Fibroblast of skin of right quadriceps (primary cell): ENCODE measurements at regions not wholly inside any gene's neighbourhood (a gene's known extent, or its start where the extent isn't known, plus 50 kb on each side); places are given as distances from the start of the nearest gene placed in this dataset.

Experiments used
- DNase-seq: peaks from one replicate; pipeline ENCODE4 v3.0.0-alpha.2; 2013

DNA sequence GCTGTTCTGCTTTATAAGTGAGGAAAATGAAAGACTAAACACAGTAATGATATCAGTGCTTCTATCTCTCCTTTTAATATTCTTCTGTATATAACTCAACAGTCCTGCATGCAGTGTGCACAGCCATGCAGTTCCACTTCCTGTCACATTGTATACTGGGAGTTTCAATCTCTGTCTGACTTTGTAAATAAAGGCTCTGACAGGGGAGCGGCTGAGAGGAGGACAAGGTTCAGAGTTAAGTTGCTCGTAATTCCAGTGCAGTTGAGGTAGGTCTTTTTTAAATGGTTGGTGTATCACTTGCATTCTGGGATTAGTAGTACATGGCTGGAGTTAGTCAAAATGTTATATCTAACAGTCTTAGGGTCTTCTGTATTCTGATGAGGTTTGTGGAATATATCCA, 264.5 kb downstream of the OLFM3 start:
- DNase-seq: no peak

DNA sequence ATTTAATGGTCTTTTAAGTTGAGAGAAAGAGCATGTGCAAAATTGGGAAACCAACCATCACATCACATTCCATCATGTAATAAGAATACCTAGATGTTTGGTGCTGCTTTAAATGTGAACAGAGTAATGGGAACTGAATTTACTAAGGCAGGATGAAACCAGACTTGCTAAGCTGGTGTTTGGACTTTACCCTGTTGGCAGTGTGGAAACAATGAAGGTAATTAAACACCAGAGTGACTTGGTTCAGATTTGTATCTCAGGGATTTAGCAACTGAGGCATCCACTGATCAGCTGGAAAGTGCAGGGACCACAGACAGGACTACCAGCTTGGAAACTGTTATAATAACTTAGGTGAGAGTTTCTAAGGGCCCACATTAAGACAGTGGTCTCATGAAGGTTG, 263.4 kb downstream of the OLFM3 start:
- no peak for DNase-seq

DNA sequence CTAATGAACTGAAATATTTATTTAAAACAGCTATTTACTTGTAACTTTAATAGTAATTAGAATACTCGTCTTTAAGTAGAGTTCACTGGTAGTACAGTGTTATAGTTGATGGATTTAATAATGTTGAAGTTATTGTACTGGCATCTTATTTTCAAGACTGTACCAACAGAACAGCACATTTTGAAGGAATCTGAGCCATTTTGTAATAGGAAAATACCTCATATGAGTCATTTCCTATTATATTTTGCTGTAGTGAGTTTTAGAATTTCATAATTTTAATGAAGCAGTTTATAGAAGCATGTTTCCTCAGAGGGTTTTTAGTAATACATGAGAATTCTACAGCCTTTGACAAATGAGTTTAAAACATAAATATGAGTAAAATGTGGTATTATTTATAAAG, 258.3 kb downstream of the OLFM3 start:
- DNase-seq: peak; percentile 56

DNA sequence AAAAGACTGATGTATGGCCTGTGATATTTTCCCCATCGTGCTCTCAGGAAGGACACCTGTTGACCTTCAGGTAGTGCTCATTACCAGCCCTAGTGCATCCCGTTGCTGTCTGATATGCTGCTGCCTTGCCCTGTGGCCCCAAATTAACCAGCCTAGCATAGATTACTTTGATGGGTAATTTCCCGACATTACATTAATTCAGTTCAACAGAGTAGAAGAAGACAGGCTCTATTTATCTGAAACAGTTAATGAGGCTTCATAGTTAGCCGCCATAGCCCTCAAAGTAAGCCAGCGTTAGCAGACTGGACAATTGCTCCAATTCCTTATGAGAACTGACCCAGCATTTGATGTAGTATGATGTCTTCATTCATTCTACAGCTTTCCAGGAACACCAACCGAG, 257.6 kb downstream of the OLFM3 start:
- DNase-seq: no peak

DNA sequence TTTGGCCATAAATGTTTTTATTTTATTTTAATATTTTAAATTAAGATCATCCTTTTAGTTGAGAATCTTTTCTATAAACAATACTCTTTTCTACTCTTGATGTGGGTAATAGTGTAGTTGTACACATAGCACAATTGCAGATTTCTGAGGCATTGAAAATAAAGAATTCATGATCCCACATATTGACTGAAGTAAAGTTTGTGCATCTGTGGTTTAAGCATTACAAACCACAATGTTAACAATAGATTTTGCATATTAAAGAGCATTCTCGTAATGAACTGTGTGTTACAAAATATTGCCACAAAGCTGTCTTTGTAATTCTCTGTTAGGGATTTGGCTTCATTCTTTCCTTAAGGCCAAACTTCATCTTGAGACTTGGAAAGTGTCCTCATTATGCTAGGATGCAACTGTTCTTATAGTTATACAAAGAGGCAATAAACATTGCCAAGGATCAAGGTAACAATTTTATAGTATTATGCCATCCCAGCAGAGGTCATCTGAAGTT, 256.8 kb downstream of the OLFM3 start:
- DNase-seq: no peak

DNA sequence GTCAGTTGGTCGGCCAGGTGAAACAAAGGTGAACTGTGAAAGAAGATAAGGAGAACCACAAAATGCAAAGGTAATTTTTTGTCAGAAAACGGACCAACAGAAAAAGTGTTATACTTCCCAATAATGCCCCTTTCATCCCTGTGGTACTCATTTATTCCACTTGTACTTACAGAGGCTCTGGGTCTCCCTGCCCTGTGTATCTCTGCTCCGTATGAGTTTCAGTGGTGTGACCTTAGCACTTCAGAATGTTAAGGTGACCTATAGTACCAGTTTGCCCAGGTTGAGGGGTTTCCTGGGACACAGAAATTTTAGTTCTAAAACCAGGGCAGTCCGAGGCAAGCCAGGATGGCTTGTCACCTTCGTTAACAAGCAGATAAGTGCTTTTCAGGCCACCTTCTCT, 254.8 kb downstream of the OLFM3 start:
- DNase-seq: no peak

DNA sequence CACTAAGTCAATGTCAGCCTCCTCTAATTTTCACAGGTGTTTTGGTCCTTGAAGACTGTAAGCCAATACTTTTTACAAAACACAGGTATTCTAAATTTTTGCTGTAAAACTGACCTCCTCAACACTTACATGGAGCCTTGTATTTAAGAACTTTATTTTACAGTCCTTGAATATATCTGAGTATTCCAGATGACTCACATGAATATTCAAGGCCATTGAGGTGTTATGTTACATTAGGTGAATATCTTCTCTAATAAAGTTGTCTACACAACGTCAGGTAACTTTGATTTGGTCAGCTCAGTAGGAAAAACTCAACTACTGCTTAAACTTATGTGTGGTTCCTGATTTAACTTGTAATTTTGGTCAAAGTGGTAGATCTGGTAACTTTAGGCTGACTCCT, 254.2 kb downstream of the OLFM3 start:
- no peak for DNase-seq

DNA sequence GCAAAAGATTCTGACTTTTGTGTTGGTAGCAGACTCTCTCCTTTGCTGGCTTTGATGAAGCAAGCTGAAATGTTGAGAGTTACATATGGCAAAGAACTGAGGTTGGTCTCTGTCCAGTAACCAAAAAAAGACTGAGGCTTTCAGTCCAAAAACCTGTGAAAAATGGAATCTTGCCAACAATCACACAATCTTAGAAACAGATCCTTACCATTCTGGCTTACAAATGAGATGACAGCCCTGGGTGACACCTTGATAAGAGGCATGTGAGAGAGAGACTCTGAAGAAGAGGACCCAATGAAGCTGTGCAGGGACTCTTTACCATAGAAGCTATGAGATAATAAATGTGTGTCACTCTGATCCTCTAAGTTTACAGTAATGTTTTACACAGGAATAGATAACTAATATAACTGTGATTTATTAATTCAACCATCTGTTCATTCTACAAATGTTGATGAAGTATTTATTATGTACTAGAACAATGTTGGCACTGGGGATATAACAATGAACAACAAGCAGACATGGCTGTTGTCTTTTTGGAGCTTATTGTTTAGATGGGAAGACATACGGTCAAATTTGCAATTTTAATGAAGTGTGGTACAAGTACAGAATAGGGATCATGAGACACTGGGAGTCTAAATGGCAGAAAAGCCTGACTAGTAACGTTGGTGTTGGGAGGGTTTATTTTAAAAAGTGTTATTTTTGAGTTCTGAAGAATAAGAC, 251.0 kb downstream of the OLFM3 start:
- DNase-seq: no peak

DNA sequence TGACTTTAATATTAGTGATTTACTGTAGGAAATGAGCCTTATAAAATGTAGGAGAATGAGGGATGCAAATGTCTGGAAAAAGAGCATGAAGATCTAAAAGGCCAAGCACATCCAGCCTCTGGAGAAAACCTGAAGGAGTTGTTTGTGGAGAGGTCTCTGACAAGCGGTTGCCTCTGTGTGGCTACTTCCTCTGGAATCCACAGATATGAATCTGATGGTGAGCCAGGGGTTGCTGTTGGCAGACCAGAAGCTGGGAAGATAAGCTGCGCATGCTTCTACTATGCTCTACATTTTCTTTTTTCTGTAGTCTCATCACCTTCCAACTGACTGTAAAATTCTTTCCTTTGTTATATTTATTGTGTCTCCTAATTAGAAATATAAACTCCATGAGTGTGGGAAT, 248.6 kb downstream of the OLFM3 start:
- no peak for DNase-seq
